Adrenal gland (tissue), 5 donors: ENCODE measurements at regions not wholly inside any gene's neighbourhood (a gene's known extent, or its start where the extent isn't known, plus 50 kb on each side); places are given as distances from the start of the nearest gene placed in this dataset.

Source experiments
- CTCF ChIP-seq, 6 experiments: fragments of 450-650 bp in 4 of 6; fragments of 200-600 bp in 2 of 6; sonication (generic) in 1 of 6; IDR thresholded peaks; 1 replicate in 5 of 6; 2 replicates in 1 of 6; pipeline versions ENCODE4 v1.5.1 to v1.8.0; 2016 to 2021; ENCODE audit warnings: antibody characterized with exemption in 6 of 6, mild to moderate bottlenecking in 2 of 6, moderate library complexity in 1 of 6
- POLR2A ChIP-seq, 2 donors: fragments of 450-650 bp; IDR thresholded peaks; one replicate each; pipeline ENCODE4 v1.6.1; 2017; ENCODE audit warnings: antibody characterized with exemption in 2 of 2, mild to moderate bottlenecking in 2 of 2, moderate library complexity in 1 of 2
- donor health status: DM: no; HTN: no; CAD: no.

- TF ChIP-seq CTCF (IDR thresholded peaks at IDR 0.05), result no peak
- TF ChIP-seq POLR2A (IDR thresholded peaks at IDR 0.05), result no peak
These were observed 148.7 kb upstream of the TNRC6C start for GRCh38 chr17:77809814-77810213.
